HepG2 (cell line): ENCODE measurements at regions not wholly inside any gene's neighbourhood (a gene's known extent, or its start where the extent isn't known, plus 50 kb on each side); places are given as distances from the start of the nearest gene placed in this dataset.

ENCODE experiments used
- ATAC-seq: fragments of 200-7000 bp; cut with Tn5 transposase; 3 replicates; pipeline ENCODE4 v1.9.1; 2020; ENCODE audit warnings: mild to moderate bottlenecking, moderate library complexity
- BruUV-seq: library from RNA; stranded (reverse); fragments of 400-500 nt; replicated peaks from 2 replicates; lab custom pipeline; 2021; lab: Mats Ljungman, UMichigan
- CTCF ChIA-PET: fragments of 300-600 bp; formaldehyde crosslinking; extraction: SDS; loops from one replicate; lab custom pipeline; 2021; ENCODE audit warnings: low total read pairs, inconsistent platforms, low intra/inter-chr PET ratio; lab: Yijun Ruan, JAX
- POLR2A ChIA-PET: fragments of 350-600 bp; sonication (Branson Sonifier 250); formaldehyde crosslinking; loops from one replicate; lab custom pipeline; 2020; ENCODE audit warnings: antibody characterized with exemption, inconsistent platforms; lab: Yijun Ruan, JAX
- DNase-seq: peaks from one replicate; pipeline ENCODE4 v3.0.0-alpha.2; 2015; ENCODE audit warnings: low spot score
- FAIRE-seq: peaks from 3 replicates; lab custom pipeline; 2011; peaks lifted over from hg19 to GRCh38; lab: Jason Lieb, UNC
- H2AFZ ChIP-seq: one replicate; pipeline ENCODE4 v1.6.1; 2011; ENCODE audit warnings: low read length, inconsistent platforms
- H3K27ac ChIP-seq: fragments of 300-600 bp; 3 replicates; pipeline ENCODE4 v1.8.0; 2011; ENCODE audit warnings: mixed run types, mild to moderate bottlenecking, mixed read lengths, low read length, inconsistent platforms; ENCODE audit not compliant: insufficient read depth; ENCODE audit errors: extremely low read length
- H3K27me3 ChIP-seq, 2 experiments: fragments of 200-600 bp in 1 of 2; 2 replicates in 1 of 2; 3 replicates in 1 of 2; pipeline versions ENCODE4 v1.6.0 to v1.8.0; 2011; ENCODE audit warnings: low read length in 2 of 2, mild to moderate bottlenecking in 2 of 2, moderate library complexity in 2 of 2, inconsistent platforms in 1 of 2; ENCODE audit not compliant: insufficient read depth in 2 of 2, control insufficient read depth in 1 of 2
- H3K36me3 ChIP-seq, 2 experiments: fragments of 200-600 bp in 1 of 2; replicated peaks in 1 of 2; 2 replicates in 1 of 2; 3 replicates in 1 of 2; pipeline versions ENCODE4 v1.5.1 to v1.8.0; 2011; ENCODE audit warnings: low read length in 2 of 2, inconsistent platforms in 1 of 2; ENCODE audit not compliant: insufficient read depth in 2 of 2, control insufficient read depth in 1 of 2
- H3K4me1 ChIP-seq: 2 replicates; pipeline ENCODE4 v1.5.1; 2012; ENCODE audit warnings: low read length, inconsistent platforms; ENCODE audit not compliant: insufficient read depth
- H3K4me2 ChIP-seq: 2 replicates; pipeline ENCODE4 v1.6.0; 2011; ENCODE audit warnings: low read depth, low read length, inconsistent platforms
- H3K4me3 ChIP-seq, 3 experiments: fragments of 200-600 bp in 1 of 3; sonication (generic), shearing (Covaris generic) in 1 of 3; replicated peaks in 1 of 3; 2 replicates each; pipeline ENCODE4 v1.5.1; 2011 to 2016; ENCODE audit warnings: low read length in 3 of 3, inconsistent platforms in 2 of 3, low read depth in 2 of 3, mild to moderate bottlenecking in 2 of 3, control low read depth in 1 of 3, mixed read lengths in 1 of 3; ENCODE audit not compliant: insufficient read depth in 1 of 3
- H3K79me2 ChIP-seq: one replicate; pipeline ENCODE4 v1.6.1; 2011; ENCODE audit warnings: low read length, inconsistent platforms; ENCODE audit not compliant: insufficient read depth
- H3K9ac ChIP-seq: 2 replicates; pipeline ENCODE4 v1.6.0; 2011; ENCODE audit warnings: mild to moderate bottlenecking, low read depth, low read length, inconsistent platforms; ENCODE audit not compliant: insufficient read depth
- H3K9me3 ChIP-seq: 2 replicates; pipeline ENCODE4 v1.5.1; 2012; ENCODE audit warnings: mild to moderate bottlenecking, low read length
- H4K20me1 ChIP-seq: 2 replicates; pipeline ENCODE4 v1.6.0; 2011; ENCODE audit warnings: inconsistent platforms, mild to moderate bottlenecking, low read length, moderate library complexity; ENCODE audit not compliant: insufficient read depth
- ARNT2 ChIP-seq: sonication (generic); formaldehyde crosslinking; IDR thresholded peaks from 2 replicates; pipeline ENCODE4 v1.8.0; 2022; ENCODE audit warnings: mild to moderate bottlenecking, low read depth, missing genetic modification reagents, moderate library complexity
- ATRX ChIP-seq: sonication (generic); formaldehyde crosslinking; IDR thresholded peaks from 2 replicates; pipeline ENCODE4 v1.4.0; 2020; ENCODE audit warnings: missing genetic modification reagents, borderline replicate concordance
- CENPT ChIP-seq: sonication (generic); formaldehyde crosslinking; IDR thresholded peaks from 2 replicates; pipeline ENCODE4 v1.8.0; 2022; ENCODE audit warnings: low read depth, mild to moderate bottlenecking, moderate library complexity, missing genetic modification reagents
- DDIT3 ChIP-seq: sonication (generic); formaldehyde crosslinking; IDR thresholded peaks from 2 replicates; pipeline ENCODE4 v1.4.0; 2020; ENCODE audit warnings: mild to moderate bottlenecking, missing genetic modification reagents
- EHMT2 ChIP-seq: fragments of 200-600 bp; sonication (generic); IDR thresholded peaks from 2 replicates; pipeline ENCODE4 v1.7.0; 2017; ENCODE audit warnings: antibody characterized with exemption, low read depth, low read length, borderline replicate concordance
- HMGXB4 ChIP-seq, 2 experiments: sonication (generic) in 1 of 2; formaldehyde crosslinking in 1 of 2; IDR thresholded peaks; 2 replicates each; pipeline versions ENCODE4 v1.4.0 to v1.6.1; 2018 to 2020; ENCODE audit warnings: missing genetic modification reagents in 2 of 2, borderline replicate concordance in 1 of 2, low read depth in 1 of 2, mild to moderate bottlenecking in 1 of 2, missing biosample characterization in 1 of 2
- JDP2 ChIP-seq: sonication (generic); formaldehyde crosslinking; IDR thresholded peaks from 2 replicates; pipeline ENCODE4 v1.8.1; 2022; ENCODE audit warnings: missing genetic modification reagents, borderline replicate concordance
- KDM5B ChIP-seq: sonication (generic); formaldehyde crosslinking; IDR thresholded peaks from 2 replicates; pipeline ENCODE4 v1.4.0; 2020; ENCODE audit warnings: missing genetic modification reagents, mild to moderate bottlenecking, borderline replicate concordance
- KDM6A ChIP-seq: IDR thresholded peaks from 2 replicates; pipeline ENCODE4 v1.6.1; 2016; ENCODE audit warnings: low read depth
- MTERF4 ChIP-seq: sonication (generic); formaldehyde crosslinking; IDR thresholded peaks from 2 replicates; pipeline ENCODE4 v1.8.0; 2023; ENCODE audit warnings: mild to moderate bottlenecking, missing genetic modification reagents
- MYC ChIP-seq: sonication (generic); formaldehyde crosslinking; IDR thresholded peaks from 2 replicates; pipeline ENCODE4 v1.9.0; 2021; ENCODE audit warnings: missing genetic modification reagents, borderline replicate concordance
- WIZ ChIP-seq: sonication (generic); formaldehyde crosslinking; IDR thresholded peaks from 2 replicates; pipeline ENCODE4 v1.5.1; 2020; ENCODE audit warnings: mild to moderate bottlenecking, missing genetic modification reagents
- ZBTB7A ChIP-seq: sonication (generic); formaldehyde crosslinking; IDR thresholded peaks from 2 replicates; pipeline ENCODE4 v1.8.0; 2022; ENCODE audit warnings: mild to moderate bottlenecking, missing genetic modification reagents
- ZFP36L1 ChIP-seq: sonication (generic); formaldehyde crosslinking; IDR thresholded peaks from 2 replicates; pipeline ENCODE4 v1.8.0; 2022; ENCODE audit warnings: mild to moderate bottlenecking, missing genetic modification reagents, moderate library complexity
- ZNF10 ChIP-seq: sonication (generic); formaldehyde crosslinking; IDR thresholded peaks from 2 replicates; pipeline ENCODE4 v1.4.0; 2020; ENCODE audit warnings: mild to moderate bottlenecking, low read depth, missing genetic modification reagents, borderline replicate concordance
- ZNF224 ChIP-seq: sonication (generic); formaldehyde crosslinking; IDR thresholded peaks from 2 replicates; pipeline ENCODE4 v1.5.0; 2020; ENCODE audit warnings: mild to moderate bottlenecking, missing genetic modification reagents
- ZNF367 ChIP-seq: sonication (generic); formaldehyde crosslinking; IDR thresholded peaks from 2 replicates; pipeline ENCODE4 v1.4.0; 2020; ENCODE audit warnings: missing genetic modification reagents, borderline replicate concordance
- ZNF558 ChIP-seq: sonication (generic); formaldehyde crosslinking; IDR thresholded peaks from 2 replicates; pipeline ENCODE4 v1.9.0; 2022; ENCODE audit warnings: mild to moderate bottlenecking, missing genetic modification reagents, borderline replicate concordance
- WGBS: methylation state at CpG from one replicate; pipeline ENCODE4 v1.1.6; 2017; ENCODE audit warnings: low lambda C conversion rate; 5-methylcytosine and 5-hydroxymethylcytosine counted together
- in situ Hi-C: cut with HindIII; loops from 2 replicates; pipeline ENCODE4 v1.10.0; 2017; ENCODE audit warnings: low pct_unique_long_range_greater_than_20kb; ENCODE audit not compliant: extremely low pct_ligation_motif_present
- intact Hi-C: fragments of 100-400 bp; cut with micrococcal nuclease; formaldehyde crosslinking; loops from one replicate; pipeline ENCODE4 v1.10.0; 2022; ENCODE audit not compliant: unreplicated experiment

- Histone ChIP-seq H2AFZ (no peak overlapping the region), H3K27me3 (no peaks in the 10 kb centered on the region), H4K20me1 (no peaks in the 10 kb centered on the region), H3K4me1 (peaks cover 15% of the 10 kb centered on the region), H3K9me3 (peaks cover 12% of the 10 kb centered on the region)
- in situ Hi-C loops: no loop called here
- ATAC-seq: no peak
- 96% methylated on average over 3 of the region's 3 CpGs for WGBS
- TF ChIP-seq KDM6A (CRISPR knock-in tag) (no peak), EHMT2 (no peak), ZNF367 (no peak), WIZ (CRISPR knock-in tag) (no peak), JDP2 (no peak)
- TF ChIP-seq, all 625 proteins: peak for 0
- CTCF ChIA-PET: no interaction called here
- Histone ChIP-seq H3K79me2 (no peaks in the 10 kb centered on the region), H3K36me3 (no peaks in the 10 kb centered on the region), H3K4me3 (no peak overlapping the region), H3K4me2 (no peak overlapping the region), H3K27ac (no peak overlapping the region), H3K9ac (no peak overlapping the region)
- BruUV-seq: no TSS peak
- POLR2A ChIA-PET: no interaction called here
- DNase-seq: no peak
- intact Hi-C loops: no loop called here
- no peak for FAIRE-seq
These were observed 291.0 kb upstream of the TGFBR2 start for GRCh38 chr3:30315447-30315846.

GRCh38 chr3:30317561-30317960 is 288.8 kb upstream of the TGFBR2 start:
- 90% methylated on average over 3 of the region's 3 CpGs for WGBS
- ATAC-seq: no peak
- intact Hi-C loops: no loop called here
- TF ChIP-seq ZNF558 (no peak), KDM5B (CRISPR knock-in tag) (no peak), CENPT (CRISPR knock-in tag) (no peak), ARNT2 (no peak), ZBTB7A (CRISPR knock-in tag) (no peak), MYC (no peak), MTERF4 (no peak), ZNF10 (CRISPR knock-in tag) (no peak), ZNF224 (CRISPR knock-in tag) (no peak), HMGXB4 (CRISPR knock-in tag; IDR thresholded peaks at IDR 0.05; ENCODE audit: borderline replicate concordance in 1 of 2, low read depth in 1 of 2) (no peak), DDIT3 (no peak), ZFP36L1 (CRISPR knock-in tag) (no peak), ATRX (CRISPR knock-in tag) (no peak)

More at GRCh38 chr3:30317561-30317960, 288.8 kb upstream of the TGFBR2 start:
- Histone ChIP-seq H3K4me1 (peaks cover 18% of the 10 kb centered on the region), H3K79me2 (no peaks in the 10 kb centered on the region), H3K9ac (no peak overlapping the region), H3K9me3 (peaks cover 16% of the 10 kb centered on the region), H3K36me3 (no peaks in the 10 kb centered on the region), H3K4me3 (no peak overlapping the region), H4K20me1 (no peaks in the 10 kb centered on the region), H3K27me3 (no peaks in the 10 kb centered on the region), H3K4me2 (no peak overlapping the region), H3K27ac (no peak overlapping the region), H2AFZ (no peak overlapping the region)
- FAIRE-seq (no peak), DNase-seq (no peak)
- BruUV-seq: no TSS peak
- CTCF ChIA-PET: no interaction called here
- POLR2A ChIA-PET: no interaction called here
- in situ Hi-C loops: no loop called here
